IMR-90 (cell line): ENCODE measurements at regions not wholly inside any gene's neighbourhood (a gene's known extent, or its start where the extent isn't known, plus 50 kb on each side); places are given as distances from the start of the nearest gene placed in this dataset.

ENCODE experiments used
- ATAC-seq: fragments of 200-7000 bp; cut with Tn5 transposase; 2 replicates; pipeline ENCODE4 v1.9.1; 2020; ENCODE audit warnings: low read depth, mild to moderate bottlenecking, moderate library complexity
- BruUV-seq: library from RNA; stranded (reverse); fragments of 400-500 nt; replicated peaks from 2 replicates; lab custom pipeline; 2021; lab: Mats Ljungman, UMichigan
- CTCF ChIA-PET: fragments of 300-600 bp; formaldehyde crosslinking; extraction: SDS; loops from one replicate; lab custom pipeline; 2021; ENCODE audit warnings: antibody characterized with exemption; lab: Yijun Ruan, JAX
- POLR2A ChIA-PET: fragments of 300-600 bp; sonication (Branson Sonifier 250); formaldehyde crosslinking; loops from one replicate; lab custom pipeline; 2022; ENCODE audit warnings: antibody characterized with exemption; ENCODE audit not compliant: unreplicated experiment; lab: Charles Lee
- DNase-seq: peaks from one replicate; pipeline ENCODE4 v3.0.0; 2013
- H2AFZ ChIP-seq: replicated peaks from 2 replicates; pipeline ENCODE3; 2013; ENCODE audit warnings: low read length, mild to moderate bottlenecking; ENCODE audit not compliant: poor library complexity
- H2AK5ac ChIP-seq: 2 replicates; pipeline ENCODE4 v1.6.1; 2013; ENCODE audit warnings: low read depth, low read length, inconsistent platforms
- H2AK9ac ChIP-seq: replicated peaks from 2 replicates; pipeline ENCODE3; 2013; ENCODE audit warnings: mild to moderate bottlenecking, low read depth, low read length, moderate library complexity; ENCODE audit not compliant: poor library complexity
- H2BK120ac ChIP-seq: 2 replicates; pipeline ENCODE4 v1.6.1; 2013; ENCODE audit warnings: low read depth, low read length, inconsistent platforms
- H2BK15ac ChIP-seq: 3 replicates; pipeline ENCODE4 v1.6.1; 2013; ENCODE audit warnings: low read depth, low read length, inconsistent platforms
- H2BK20ac ChIP-seq: 2 replicates; pipeline ENCODE4 v1.6.1; 2013; ENCODE audit warnings: low read depth, mild to moderate bottlenecking, inconsistent platforms, low read length, moderate library complexity
- H2BK5ac ChIP-seq: 2 replicates; pipeline ENCODE4 v1.6.1; 2013; ENCODE audit warnings: mild to moderate bottlenecking, low read depth, low read length, inconsistent platforms; ENCODE audit not compliant: poor library complexity, severe bottlenecking
- H3K14ac ChIP-seq: replicated peaks from 2 replicates; pipeline ENCODE4 v1.6.1; 2013; ENCODE audit warnings: low read depth, low read length, inconsistent platforms
- H3K18ac ChIP-seq: 2 replicates; pipeline ENCODE4 v1.6.1; 2013; ENCODE audit warnings: low read depth, low read length, control low read depth
- H3K23ac ChIP-seq: 2 replicates; pipeline ENCODE4 v1.6.1; 2013; ENCODE audit warnings: low read depth, low read length, inconsistent platforms
- H3K27ac ChIP-seq: 2 replicates; pipeline ENCODE4 v1.5.1; 2013; ENCODE audit warnings: mild to moderate bottlenecking, control low read depth, low read length; ENCODE audit not compliant: insufficient read depth
- H3K27me3 ChIP-seq: 2 replicates; pipeline ENCODE4 v1.6.1; 2013; ENCODE audit warnings: low read length; ENCODE audit not compliant: control insufficient read depth, insufficient read depth
- H3K36me3 ChIP-seq: 2 replicates; pipeline ENCODE4 v1.6.1; 2013; ENCODE audit warnings: low read length, mixed read lengths; ENCODE audit not compliant: control insufficient read depth, insufficient read depth
- H3K4ac ChIP-seq: 2 replicates; pipeline ENCODE4 v1.6.1; 2013; ENCODE audit warnings: low read depth, low read length, inconsistent platforms
- H3K4me1 ChIP-seq: 2 replicates; pipeline ENCODE4 v1.6.1; 2013; ENCODE audit warnings: low read length, mixed read lengths; ENCODE audit not compliant: control insufficient read depth, insufficient read depth
- H3K4me2 ChIP-seq: 2 replicates; pipeline ENCODE4 v1.6.1; 2013; ENCODE audit warnings: low read depth, mild to moderate bottlenecking, control low read depth, low read length, moderate library complexity
- H3K4me3 ChIP-seq: 2 replicates; pipeline ENCODE4 v1.5.1; 2013; ENCODE audit warnings: low read depth, mild to moderate bottlenecking, control low read depth, low read length, moderate library complexity; ENCODE audit not compliant: insufficient read depth
- H3K56ac ChIP-seq: 2 replicates; pipeline ENCODE4 v1.6.1; 2013; ENCODE audit warnings: low read length, inconsistent platforms; ENCODE audit not compliant: insufficient read depth; ENCODE audit errors: extremely low read depth
- H3K79me1 ChIP-seq, 2 experiments: 2 replicates each; pipeline ENCODE4 v1.6.1; 2013; ENCODE audit warnings: low read length in 2 of 2, inconsistent platforms in 1 of 2, low read depth in 1 of 2
- H3K9ac ChIP-seq: 2 replicates; pipeline ENCODE4 v1.6.1; 2013; ENCODE audit warnings: low read depth, low read length, control low read depth
- H3K9me1 ChIP-seq: 2 replicates; pipeline ENCODE4 v1.6.1; 2013; ENCODE audit warnings: low read length, inconsistent platforms; ENCODE audit not compliant: insufficient read depth
- H3K9me3 ChIP-seq: 2 replicates; pipeline ENCODE4 v1.6.1; 2013; ENCODE audit warnings: low read length; ENCODE audit not compliant: control insufficient read depth, insufficient read depth
- H4K20me1 ChIP-seq: 2 replicates; pipeline ENCODE4 v1.6.1; 2013; ENCODE audit warnings: low read length, inconsistent platforms; ENCODE audit not compliant: insufficient read depth
- H4K5ac ChIP-seq: 2 replicates; pipeline ENCODE4 v1.6.1; 2013; ENCODE audit warnings: mild to moderate bottlenecking, low read depth, low read length, control low read depth
- H4K8ac ChIP-seq, 2 experiments: 2 replicates each; pipeline ENCODE4 v1.6.1; 2013; ENCODE audit warnings: low read depth in 2 of 2, low read length in 2 of 2, control low read depth in 1 of 2, inconsistent platforms in 1 of 2
- H4K91ac ChIP-seq: 2 replicates; pipeline ENCODE4 v1.6.1; 2013; ENCODE audit warnings: low read depth, low read length, inconsistent platforms; ENCODE audit not compliant: insufficient read depth
- CEBPB ChIP-seq: IDR thresholded peaks from 2 replicates; pipeline ENCODE4 v1.6.1; 2012; ENCODE audit warnings: low read depth, low read length, improper control_type of control experiment
- CHD1 ChIP-seq: IDR thresholded peaks from 2 replicates; pipeline ENCODE4 v1.6.1; 2012; ENCODE audit warnings: low read depth, low read length, improper control_type of control experiment
- MAFK ChIP-seq: IDR thresholded peaks from 2 replicates; pipeline ENCODE4 v1.6.1; 2012; ENCODE audit warnings: low read depth, low read length, improper control_type of control experiment
- POLR2A ChIP-seq: IDR thresholded peaks from 2 replicates; pipeline ENCODE4 v1.6.1; 2012; ENCODE audit warnings: mild to moderate bottlenecking, low read depth, low read length
- RCOR1 ChIP-seq: IDR thresholded peaks from 2 replicates; pipeline ENCODE4 v1.6.1; 2012; ENCODE audit warnings: mild to moderate bottlenecking, low read length, improper control_type of control experiment; ENCODE audit not compliant: insufficient replicate concordance
- RFX5 ChIP-seq: IDR thresholded peaks from 2 replicates; pipeline ENCODE4 v1.8.0; 2012; ENCODE audit warnings: low read depth, mild to moderate bottlenecking, low read length, moderate library complexity
- USF2 ChIP-seq: fragments of 150-350 bp; IDR thresholded peaks from 2 replicates; pipeline ENCODE4 v1.6.1; 2017; ENCODE audit warnings: mild to moderate bottlenecking, antibody characterized with exemption, low read length, low read depth
- WGBS, 2 experiments: methylation state at CpG; one replicate each; pipeline versions ENCODE4 v1.1.5 to v1.1.7; 2013; ENCODE audit warnings: missing lambda C conversion rate in 2 of 2; ENCODE audit not compliant: insufficient read length in 1 of 2; ENCODE audit errors: extremely low coverage in 2 of 2; 5-methylcytosine and 5-hydroxymethylcytosine counted together
- dilution Hi-C: fragments of 300-500 bp; cut with HindIII; formaldehyde crosslinking; loops from one replicate; pipeline ENCODE4 v1.14.3; 2018; ENCODE audit warnings: low sequenced_read_pairs; ENCODE audit not compliant: unreplicated experiment
- in situ Hi-C: fragments of 300-500 bp; cut with MboI; formaldehyde crosslinking; loops from 3 replicates; pipeline ENCODE4 v1.14.3; 2019; ENCODE audit warnings: low sequenced_read_pairs, inconsistent platforms, mixed read lengths
- intact Hi-C: fragments of 100-400 bp; cut with micrococcal nuclease; formaldehyde crosslinking; loops from 2 replicates; pipeline ENCODE4 v1.10.0; 2022
- TF ChIP-seq, protein P1 (sequence below): fragments of 150-350 bp; IDR thresholded peaks from 2 replicates; pipeline ENCODE4 v1.6.1; 2016; ENCODE audit warnings: low read depth, mild to moderate bottlenecking, low read length, moderate library complexity, borderline replicate concordance

GRCh38 chr2:145724311-145724898, 1204.5 kb upstream of the ZEB2 start:
- H2AK9ac ChIP-seq = no peak overlapping the region
- no peak overlapping the region for H3K4ac ChIP-seq
- in situ Hi-C loops (no loop called here), intact Hi-C loops (no loop called here), dilution Hi-C loops (no loop called here)
- H3K79me1 ChIP-seq = no peaks in the 10 kb centered on the region
- no peak overlapping the region for H3K23ac ChIP-seq
- no peaks in the 10 kb centered on the region for H3K36me3 ChIP-seq
- H4K5ac ChIP-seq = no peak overlapping the region
- H4K91ac ChIP-seq = no peak overlapping the region
- no peak overlapping the region for H2AFZ ChIP-seq
- H3K4me2 ChIP-seq = no peak overlapping the region
- H4K8ac ChIP-seq = no peak overlapping the region
- H2BK20ac ChIP-seq = no peak overlapping the region
- no peaks in the 10 kb centered on the region for H3K4me1 ChIP-seq
- H3K27ac ChIP-seq = no peak overlapping the region
- no peaks in the 10 kb centered on the region for H4K20me1 ChIP-seq
- no peak overlapping the region for H3K14ac ChIP-seq
- H2BK15ac ChIP-seq = no peak overlapping the region
- H3K9me3 ChIP-seq = no peaks in the 10 kb centered on the region
- no peak overlapping the region for H2AK5ac ChIP-seq
- no peak overlapping the region for H3K4me3 ChIP-seq
- POLR2A ChIA-PET = no interaction called here
- DNase-seq (no peak), ATAC-seq (no peak)
- no peak overlapping the region for H3K18ac ChIP-seq
- H2BK120ac ChIP-seq = no peak overlapping the region
- H3K56ac ChIP-seq = no peak overlapping the region
- TF ChIP-seq USF2 (no peak), MAFK (no peak), POLR2A (no peak), RCOR1 (no peak), CHD1 (no peak), CEBPB (no peak), RFX5 (no peak)
- TF ChIP-seq, protein P1, sequence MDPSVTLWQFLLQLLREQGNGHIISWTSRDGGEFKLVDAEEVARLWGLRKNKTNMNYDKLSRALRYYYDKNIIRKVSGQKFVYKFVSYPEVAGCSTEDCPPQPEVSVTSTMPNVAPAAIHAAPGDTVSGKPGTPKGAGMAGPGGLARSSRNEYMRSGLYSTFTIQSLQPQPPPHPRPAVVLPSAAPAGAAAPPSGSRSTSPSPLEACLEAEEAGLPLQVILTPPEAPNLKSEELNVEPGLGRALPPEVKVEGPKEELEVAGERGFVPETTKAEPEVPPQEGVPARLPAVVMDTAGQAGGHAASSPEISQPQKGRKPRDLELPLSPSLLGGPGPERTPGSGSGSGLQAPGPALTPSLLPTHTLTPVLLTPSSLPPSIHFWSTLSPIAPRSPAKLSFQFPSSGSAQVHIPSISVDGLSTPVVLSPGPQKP = no peak
- H3K9me1 ChIP-seq = no peaks in the 10 kb centered on the region
- no peak overlapping the region for H2BK5ac ChIP-seq
- BruUV-seq = no TSS peak
- no peaks in the 10 kb centered on the region for H3K27me3 ChIP-seq
- no CpG with 5 or more reads among the region's 1 CpG for WGBS, 2 experiments
- no peak overlapping the region for H3K9ac ChIP-seq
- CTCF ChIA-PET = no interaction called here
